UCSD-AML1 (cell line): ENCODE measurements at regions not wholly inside any gene's neighbourhood (a gene's known extent, or its start where the extent isn't known, plus 50 kb on each side); places are given as distances from the start of the nearest gene placed in this dataset.

Experiments used
- DNase-seq: peaks from one replicate; lab custom pipeline; 2025; ENCODE audit not compliant: unreplicated experiment; lab: John Stamatoyannopoulos, UW

- no peak for DNase-seq
Observed at GRCh38 chr2:120878970-120879369, 143.3 kb downstream of the GLI2 start.

DNA sequence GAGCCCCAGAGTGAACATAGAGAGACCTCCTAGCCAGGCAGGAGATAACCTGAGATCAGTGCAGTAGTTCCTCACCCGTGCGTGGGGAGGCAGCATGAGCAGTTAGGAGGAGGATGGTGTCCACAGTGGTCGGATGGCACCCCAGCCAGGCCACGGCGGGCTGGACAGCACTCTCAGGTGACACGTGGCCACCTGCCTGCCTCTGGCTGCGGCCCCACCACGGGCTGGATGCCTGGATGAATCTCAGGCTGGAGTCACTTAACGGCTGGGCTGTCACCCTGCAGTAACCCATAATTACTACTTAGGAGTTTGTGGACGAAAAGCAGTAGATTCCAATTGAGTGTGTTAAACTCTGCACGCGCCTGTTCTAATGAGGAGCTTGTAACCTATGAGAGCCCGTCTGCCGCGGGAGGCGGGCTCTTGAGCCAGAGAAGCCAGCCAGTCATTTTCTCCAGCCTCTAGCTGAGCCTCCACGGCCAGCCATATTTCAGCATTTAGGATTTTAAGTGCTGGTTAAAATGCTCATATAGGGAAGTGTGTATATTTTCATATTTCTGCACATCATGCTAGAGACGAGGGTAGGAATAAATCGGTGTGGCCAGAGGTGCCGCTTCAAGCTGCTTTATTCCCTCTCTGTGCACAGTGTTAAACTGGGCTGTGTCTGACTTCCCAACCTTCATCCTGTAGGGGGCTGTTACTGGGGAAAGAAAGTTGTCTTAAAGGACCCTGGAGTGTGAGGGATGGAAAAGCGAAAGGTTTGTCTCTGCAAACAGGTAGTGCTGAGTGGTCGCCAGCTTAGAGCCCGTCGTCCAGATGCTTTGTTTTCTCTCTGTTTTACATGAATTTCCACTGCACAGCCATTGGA, 144.0 kb downstream of the GLI2 start:
- no peak for DNase-seq

- no peak for DNase-seq
Observed at GRCh38 chr2:120880381-120880780, 144.7 kb downstream of the GLI2 start.

DNA sequence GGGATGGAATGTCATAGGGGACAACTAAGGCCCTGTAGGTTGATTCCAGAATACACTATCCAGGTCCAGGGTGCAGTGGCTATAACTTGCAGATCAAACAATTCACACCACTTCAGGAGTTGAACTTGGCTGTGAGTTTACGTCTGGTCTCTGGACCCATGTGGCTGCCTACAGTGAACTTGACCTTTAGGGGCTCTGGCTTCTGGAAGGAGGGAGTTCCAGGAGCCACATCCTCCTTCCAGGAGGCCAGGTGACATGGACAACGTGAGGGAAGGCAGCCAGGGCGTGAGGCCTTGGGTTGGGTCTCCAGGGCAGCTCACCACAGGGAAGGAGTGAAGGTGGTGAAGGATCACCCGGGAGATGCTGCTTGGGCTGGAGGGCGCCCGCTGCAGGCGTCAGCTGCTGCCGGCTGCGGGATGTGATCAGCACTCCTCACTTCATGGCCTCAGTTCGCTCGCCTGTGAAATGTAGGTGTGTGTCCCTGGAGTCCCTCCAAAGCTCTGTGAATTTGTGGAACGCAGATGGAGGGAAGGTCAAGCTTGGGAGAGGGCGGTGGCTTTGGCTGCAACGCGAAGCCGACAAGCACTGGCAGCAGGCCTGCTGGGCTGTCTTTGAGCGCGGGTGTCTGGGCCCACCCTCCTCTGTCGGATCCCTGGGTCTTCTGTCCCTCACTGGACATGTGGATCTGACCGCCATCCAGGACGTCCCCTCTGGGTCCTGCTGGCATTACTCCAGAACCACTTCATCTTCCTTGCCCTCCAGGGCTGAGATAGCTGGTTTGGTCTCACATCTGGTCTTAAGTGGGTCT, 146.5 kb downstream of the GLI2 start:
- DNase-seq = no peak

- no peak for DNase-seq
Observed at GRCh38 chr2:120883607-120884440, 148.2 kb downstream of the GLI2 start.

GRCh38 chr2:120884472-120885290, 149.0 kb downstream of the GLI2 start:
- no peak for DNase-seq

DNA sequence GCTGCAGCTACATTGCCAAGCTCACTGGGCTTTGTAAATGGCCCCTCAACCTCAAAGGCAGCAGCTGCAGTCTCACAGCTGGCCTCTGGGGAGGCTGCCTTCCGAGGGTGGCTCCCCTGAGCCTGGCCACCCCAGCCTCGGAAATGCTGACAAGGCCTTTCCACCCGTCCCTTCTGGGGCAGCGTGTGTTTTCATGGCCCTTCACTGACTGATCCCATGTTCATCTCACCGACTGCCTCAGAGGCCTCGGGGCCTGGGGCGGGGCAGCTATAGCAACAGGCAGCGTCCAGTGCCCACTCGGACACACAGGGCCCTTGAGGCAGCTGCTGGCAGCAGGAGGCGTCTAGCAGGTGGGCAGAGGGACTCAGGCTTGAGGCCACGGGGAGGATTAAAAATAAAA, 149.7 kb downstream of the GLI2 start:
- DNase-seq = no peak

DNA sequence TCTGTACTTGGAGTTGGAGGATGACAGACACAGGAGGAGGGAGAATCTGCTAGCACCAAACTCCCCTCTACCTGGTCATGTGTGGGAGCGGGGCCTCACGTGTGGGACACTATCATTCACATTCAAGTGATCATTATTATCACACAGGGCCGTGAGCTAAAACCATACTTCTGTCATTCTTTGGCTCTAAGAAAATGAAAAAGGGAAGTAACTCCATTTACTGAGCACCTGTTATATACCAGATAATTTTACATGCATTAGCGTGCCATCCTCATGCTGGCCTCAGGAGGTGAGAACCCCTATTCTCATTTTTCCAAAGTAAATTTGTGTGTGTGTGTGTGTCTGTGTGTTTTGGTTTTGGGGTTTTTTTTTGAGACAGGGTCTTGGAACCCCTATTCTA, 150.1 kb downstream of the GLI2 start:
- no peak for DNase-seq

DNA sequence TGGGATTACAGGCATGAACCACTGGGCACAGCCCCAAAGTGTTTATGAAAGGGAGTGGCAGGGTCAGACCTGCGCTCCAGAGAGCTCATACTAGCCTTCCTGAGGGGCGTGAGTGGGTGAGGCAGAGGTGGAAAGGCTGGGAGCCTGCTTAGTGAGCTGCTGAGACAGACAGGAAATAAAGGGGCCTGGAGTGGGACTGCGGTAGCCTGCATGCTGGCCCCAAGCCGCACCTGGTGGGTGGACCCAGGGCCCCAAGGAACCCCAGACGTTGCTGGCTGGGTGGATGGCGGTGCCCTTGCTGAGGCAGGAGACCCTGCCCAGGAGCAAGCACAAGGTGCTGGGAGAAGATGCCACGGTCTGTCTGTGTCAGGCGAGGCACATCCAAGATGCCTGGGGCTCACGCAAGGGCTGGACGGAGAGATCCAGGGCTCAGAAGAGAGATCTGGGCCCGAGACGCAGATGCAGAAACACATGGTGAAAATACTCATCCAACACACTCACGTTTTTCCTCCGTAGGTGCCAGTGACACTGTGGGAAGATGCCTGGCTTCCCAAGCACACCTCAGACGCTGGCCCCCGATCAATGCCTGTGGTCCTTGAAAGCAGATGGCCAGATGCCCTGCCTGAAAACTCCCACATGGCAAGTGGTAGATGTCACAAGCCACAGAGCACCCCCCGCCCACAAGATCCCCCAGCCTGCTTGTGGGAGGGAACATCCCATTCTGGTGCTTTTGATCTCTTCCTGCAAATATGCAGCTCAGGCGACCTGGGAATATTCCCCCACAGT, 151.1 kb downstream of the GLI2 start:
- DNase-seq = no peak

DNA sequence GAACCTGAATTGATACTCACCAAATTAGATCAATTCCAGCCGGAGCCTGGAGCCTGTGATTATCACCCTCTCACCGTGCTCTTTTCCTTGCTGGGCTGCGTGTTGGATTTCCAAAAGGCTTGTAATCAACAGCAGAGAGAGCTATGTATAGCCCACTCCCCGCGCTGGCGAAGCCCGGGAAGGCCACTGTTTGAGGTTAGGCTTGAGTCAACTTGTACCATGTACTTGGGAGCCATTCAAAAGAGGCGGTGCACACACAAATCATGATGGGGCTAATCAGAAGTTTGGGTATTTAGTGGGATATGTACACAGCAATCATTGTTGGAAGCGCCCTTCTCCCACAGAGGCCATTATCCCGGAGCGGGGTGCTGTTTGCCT, 151.6 kb downstream of the GLI2 start:
- DNase-seq = no peak

GRCh38 chr2:120887741-120888231, 152.1 kb downstream of the GLI2 start:
- DNase-seq = no peak

- no peak for DNase-seq
Observed at GRCh38 chr2:120888851-120889250, 153.2 kb downstream of the GLI2 start.

- DNase-seq = no peak
Observed at GRCh38 chr2:120889936-120890335, 154.3 kb downstream of the GLI2 start.

- DNase-seq = no peak
Observed at GRCh38 chr2:120890566-120891360, 155.1 kb downstream of the GLI2 start.

- no peak for DNase-seq
Observed at GRCh38 chr2:120892271-120892966, 156.8 kb downstream of the GLI2 start.

GRCh38 chr2:120892967-120893667, 157.4 kb downstream of the GLI2 start:
- DNase-seq = no peak

DNA sequence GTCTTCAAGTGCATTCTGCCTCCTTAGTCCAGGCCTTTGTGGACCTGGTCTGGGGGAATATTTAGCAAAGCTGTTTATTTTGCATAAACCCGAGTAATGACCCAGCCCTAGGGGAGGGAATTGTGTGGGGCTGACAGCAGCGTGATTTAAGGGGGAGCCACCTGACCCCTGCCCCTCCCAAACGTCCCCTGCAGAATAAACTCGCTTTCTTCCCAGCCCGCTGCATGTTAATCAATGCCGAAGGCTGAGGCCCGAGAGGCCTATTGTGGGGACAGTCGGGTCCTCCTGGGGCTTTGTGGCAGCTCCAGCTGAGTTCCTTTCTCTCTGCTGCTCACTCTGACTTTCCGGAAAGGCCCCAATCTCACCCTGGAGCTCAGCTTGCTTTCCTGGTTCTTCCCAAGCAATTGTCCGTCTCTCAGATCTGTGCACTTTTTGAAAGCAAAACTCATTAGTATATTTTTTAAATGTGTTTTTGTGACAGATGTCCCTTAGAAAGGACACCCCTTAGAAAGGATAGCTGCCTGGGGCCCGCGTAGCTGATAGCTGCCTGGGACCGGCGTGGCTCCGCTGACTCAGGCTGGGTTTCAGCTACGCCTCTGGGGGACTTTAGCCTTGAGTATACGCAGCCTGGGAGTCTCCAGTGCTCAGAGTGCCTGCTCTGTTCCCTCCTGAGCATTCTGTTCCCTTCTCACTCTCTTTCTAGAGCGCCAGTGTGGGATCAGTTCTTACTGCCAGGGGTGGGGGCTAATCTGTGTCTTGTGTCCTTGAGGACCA, 158.3 kb downstream of the GLI2 start:
- DNase-seq = no peak
